GM19455 (cell line): ENCODE measurements at regions not wholly inside any gene's neighbourhood (a gene's known extent, or its start where the extent isn't known, plus 50 kb on each side); places are given as distances from the start of the nearest gene placed in this dataset.
"Not testable (repeated sequence)": the region's sequence is repeated elsewhere in the genome, so short reads cannot be mapped to it uniquely, and the experiment has no call there.

Experiments
- ATAC-seq: cut with Tn5 transposase; IDR thresholded peaks from one replicate; pipeline ENCODE4 v1.9.1; 2021; ENCODE audit not compliant: unreplicated experiment

- no peak for ATAC-seq
Observed at GRCh38 chr6:84975316-84975715, 210.9 kb upstream of the TBX18 start.

GRCh38 chr6:84973606-84974005 lies 209.2 kb upstream of the TBX18 start:
- no peak for ATAC-seq

DNA sequence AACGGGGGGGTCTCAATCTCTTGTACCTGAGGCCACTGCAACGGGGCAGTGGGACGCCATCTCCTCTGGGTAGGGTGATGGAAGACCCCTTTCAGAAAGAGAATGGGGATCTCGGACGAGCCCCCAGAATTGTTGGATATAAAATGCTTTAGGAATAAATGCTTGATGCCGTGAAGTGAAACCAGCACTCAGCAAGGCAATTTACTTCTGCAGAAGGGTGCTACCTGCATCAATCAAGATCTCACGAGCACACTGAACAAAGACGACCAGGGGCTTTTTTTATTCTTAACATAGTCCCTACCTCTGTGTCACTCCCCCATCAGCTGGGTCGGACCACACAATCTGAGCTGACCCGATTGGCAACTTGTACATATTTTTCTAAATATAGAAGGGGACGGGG lies 203.6 kb upstream of the TBX18 start:
- ATAC-seq = no peak

DNA sequence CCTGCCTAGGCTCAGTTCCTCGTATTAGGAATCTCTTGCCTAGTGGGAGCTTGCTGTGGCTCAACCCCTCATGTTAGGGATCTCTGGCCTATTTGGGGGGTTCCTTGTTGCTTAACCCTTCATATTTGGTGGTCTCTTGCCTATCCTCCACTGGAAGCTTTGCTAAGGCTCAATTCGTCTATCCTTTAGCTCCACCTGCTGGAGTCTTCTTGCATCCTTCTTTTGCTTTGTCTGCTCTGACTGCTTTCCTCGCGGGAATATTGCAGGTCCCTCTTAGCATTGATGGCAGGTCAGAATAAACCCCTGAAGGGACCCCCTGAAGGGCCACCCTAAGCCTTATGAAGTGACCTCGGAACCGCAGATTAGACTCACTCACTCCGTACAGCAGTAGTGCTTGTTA lies 203.0 kb upstream of the TBX18 start:
- no peak for ATAC-seq

DNA sequence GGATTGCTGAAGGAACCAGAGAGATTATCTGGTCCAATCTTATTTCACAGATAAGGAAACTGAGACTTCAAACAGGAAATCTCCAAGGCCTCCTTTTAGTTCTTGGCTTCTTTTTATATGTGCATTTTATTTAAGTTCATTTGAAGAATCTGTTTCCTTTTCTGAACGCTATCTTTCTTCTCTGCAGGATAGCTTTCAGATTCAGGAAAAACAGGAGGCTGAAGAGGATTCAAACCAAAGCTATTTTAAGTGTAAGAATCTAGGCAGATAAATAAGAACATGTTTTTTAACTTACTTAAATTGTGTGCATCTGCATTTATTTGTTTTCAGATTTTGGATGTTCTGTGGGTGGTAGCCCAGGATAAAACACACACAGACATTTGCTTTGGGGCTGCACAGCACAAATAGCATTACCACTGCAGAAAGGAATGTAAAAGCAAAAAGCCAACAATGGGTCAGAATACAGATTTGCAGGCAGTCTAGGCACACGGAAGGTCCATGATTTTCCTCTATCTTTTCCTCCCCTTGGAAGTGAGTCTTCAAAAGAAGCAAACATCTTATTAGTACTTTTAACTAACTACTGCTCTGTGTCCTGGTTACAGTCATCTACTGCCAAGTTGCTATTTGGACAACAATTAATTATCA lies 188.8 kb upstream of the TBX18 start:
- no peak for ATAC-seq

DNA sequence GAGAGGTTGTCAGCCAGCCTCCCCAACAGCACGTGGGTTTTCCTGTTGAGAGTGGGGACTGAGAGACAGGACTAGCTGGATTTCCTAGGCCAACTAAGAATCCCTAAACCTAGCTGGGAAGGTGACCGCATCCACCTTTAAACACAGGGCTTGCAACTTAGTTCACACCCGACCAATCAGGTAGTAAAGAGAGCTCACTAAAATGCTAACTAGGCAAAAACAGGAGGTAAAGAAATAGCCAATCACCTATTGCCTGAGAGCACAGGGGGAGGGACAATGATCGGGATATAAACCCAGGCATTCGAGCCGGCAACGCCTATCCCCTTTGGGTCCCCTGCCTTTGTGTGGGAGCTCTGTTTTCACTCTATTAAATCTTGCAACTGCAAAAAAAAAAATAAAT lies 180.5 kb upstream of the TBX18 start:
- ATAC-seq = not testable (repeated sequence)

- no peak for ATAC-seq
Observed at GRCh38 chr6:84943905-84944304, 179.5 kb upstream of the TBX18 start.

- not testable (repeated sequence) for ATAC-seq
Observed at GRCh38 chr6:84941609-84942008, 177.2 kb upstream of the TBX18 start.

GRCh38 chr6:84929212-84929611 lies 164.8 kb upstream of the TBX18 start:
- ATAC-seq = no peak

GRCh38 chr6:84927551-84927950 lies 163.2 kb upstream of the TBX18 start:
- ATAC-seq = no peak

DNA sequence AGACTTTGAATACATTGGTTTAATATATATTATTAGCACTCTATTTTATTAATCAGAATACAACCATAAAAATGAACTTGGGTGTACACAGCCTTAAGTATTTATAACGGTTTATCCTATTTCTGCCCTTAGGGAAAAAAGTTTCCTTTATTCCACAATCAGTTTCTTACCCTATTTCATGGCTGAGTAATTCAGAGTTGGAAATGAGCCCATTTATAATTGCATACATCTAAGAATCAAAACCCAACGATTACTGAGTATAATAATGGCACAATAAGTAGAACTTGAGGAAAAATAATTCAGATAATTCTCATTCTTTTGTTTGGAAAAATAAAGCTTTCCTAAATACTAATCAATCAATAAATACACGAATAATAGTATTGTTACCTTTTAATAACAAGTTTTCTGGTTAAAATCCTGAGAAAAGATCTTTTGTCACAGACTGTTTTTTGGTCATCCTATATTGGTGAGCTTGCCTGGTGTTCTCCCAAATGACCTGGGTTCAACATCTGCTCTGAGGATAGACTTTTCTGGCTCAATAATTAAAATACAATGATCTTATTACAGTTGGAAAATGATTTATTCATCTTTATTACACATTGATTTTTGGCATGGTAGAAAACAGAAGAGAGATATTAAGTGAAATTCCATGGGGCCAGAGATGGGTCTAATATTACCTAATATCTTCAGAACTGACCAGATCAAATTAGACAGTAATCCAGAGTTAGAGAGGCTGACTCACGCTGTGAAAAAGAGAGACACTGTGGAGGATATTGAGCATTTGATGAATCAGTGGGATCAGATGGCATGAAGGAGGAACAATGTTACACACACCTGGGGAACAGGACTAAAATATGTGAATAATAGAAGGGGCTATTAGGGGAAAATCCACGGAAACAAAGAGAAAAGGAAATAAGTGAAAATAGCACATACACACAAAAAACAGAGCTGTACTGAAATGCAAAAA lies 162.1 kb upstream of the TBX18 start:
- no peak for ATAC-seq

DNA sequence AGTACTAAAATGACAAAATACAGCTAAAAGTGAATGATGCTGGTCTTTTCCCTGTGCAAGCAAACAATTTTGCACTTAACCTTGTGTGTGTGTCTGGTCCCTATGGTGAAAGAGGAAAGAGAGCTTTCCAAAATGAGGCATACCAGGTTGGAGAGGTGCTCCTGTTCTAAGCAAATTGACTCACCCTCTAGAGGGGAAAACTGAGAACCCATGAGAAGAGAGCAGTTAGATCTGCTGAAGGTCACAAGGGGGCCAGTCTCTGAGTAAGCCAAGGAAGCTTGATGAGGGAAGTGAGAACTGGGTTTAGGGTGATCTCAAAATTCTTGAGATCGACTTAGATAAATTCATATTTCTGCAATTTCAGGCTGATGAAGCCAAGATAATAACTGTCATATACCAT lies 157.5 kb upstream of the TBX18 start:
- no peak for ATAC-seq

GRCh38 chr6:84920021-84920420 lies 155.6 kb upstream of the TBX18 start:
- no peak for ATAC-seq

GRCh38 chr6:84916704-84917103 lies 152.3 kb upstream of the TBX18 start:
- no peak for ATAC-seq

- no peak for ATAC-seq
Observed at GRCh38 chr6:84912472-84913322, 148.3 kb upstream of the TBX18 start.

DNA sequence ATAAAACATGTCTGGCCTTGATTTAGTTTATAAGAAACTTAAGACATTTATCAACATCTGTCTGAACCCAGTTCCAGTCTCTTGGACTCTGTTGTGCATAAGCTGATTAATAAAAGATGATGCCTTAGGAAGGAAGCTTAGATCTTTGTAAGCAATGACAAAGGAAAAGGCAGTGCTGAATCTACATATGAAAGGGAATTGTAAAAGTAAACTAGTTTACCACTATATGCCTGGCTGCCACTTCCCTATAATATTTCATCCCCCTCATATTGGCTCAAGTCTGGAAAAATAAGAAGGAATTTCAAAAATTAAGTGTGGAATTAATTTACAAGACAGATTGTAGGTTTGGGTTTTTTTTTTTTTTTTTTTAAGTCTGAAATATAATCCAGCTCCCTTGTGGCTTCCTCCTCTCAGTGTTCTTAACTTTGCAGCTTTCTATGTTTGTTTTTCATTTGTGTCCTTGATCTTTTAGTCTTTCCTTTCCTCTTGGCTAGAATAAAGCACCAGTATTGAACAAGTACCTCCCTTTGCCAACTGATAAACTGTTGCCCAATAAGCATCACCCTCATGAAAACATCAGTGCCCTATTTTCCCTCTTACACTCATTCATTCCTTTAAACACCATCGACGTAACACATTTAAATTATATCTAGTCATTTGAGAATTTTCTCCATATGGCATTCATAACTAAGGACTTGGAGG lies 146.7 kb upstream of the TBX18 start:
- no peak for ATAC-seq

DNA sequence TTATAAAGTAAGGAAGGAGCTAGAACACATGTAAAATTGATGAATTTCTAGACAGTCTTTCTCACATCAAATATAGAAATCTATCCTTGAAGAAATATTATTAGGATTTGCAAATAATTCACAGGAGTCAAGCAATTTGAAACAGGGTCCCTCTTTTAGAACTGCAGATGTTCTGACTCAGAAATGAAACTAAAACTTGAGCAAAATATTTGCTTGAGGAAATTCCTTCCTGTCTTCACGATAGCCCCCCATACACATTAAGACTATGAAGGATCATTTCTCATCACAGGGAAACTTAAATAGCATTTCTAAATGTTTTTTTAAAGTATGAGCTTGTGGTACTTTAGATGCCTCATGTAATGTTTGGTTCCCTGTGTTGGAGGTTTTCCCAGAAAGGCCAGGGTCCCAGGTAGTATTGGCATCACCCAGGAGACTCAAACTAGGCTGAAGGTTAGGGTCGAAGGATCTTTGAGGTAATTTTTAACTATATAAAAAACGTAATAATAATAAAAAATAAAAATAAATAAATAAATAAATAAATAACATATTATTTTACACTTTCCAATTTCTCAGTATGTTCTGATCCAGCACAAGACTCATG lies 144.0 kb upstream of the TBX18 start:
- no peak for ATAC-seq

DNA sequence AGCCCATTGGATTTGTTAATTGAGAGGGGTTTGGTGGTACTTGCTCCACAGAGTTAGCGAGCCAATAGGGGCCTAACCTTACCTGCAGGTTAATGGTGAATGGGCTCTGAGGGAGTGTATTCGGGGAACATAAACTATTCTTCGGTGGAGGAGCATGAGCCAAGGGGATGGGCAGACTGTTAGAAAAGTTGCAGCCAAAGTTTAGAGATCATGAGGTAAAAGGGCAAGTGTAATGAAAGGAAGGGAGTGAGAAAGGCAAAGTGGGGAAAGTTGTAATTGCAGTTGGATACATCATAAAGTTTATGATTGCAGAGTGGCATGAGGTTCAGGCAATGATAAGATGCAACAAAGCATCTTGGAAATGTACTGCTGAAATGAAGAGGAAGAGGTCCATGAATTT lies 142.1 kb upstream of the TBX18 start:
- no peak for ATAC-seq

DNA sequence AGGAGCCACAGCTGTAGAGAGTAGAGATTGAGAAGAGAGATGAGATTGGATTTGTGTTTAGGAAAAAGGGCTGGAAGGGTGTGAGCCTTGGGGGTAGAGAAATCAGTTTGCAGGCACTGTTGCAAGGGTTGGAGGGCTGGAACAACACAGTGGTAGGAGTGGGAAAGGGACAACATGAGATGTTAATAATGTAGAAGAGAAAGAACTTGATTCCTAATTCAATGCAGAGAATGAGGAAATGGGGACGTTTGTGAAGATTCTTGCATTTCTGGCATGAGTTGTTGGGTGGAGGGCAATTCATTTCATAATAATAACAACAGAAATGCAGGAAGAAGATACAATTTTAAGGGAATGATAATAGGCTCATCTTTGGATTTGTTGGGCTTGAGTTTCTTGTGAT lies 141.4 kb upstream of the TBX18 start:
- no peak for ATAC-seq

GRCh38 chr6:84902354-84902928 lies 138.0 kb upstream of the TBX18 start:
- ATAC-seq = no peak
